HepG2 (cell line): ENCODE measurements at regions not wholly inside any gene's neighbourhood (a gene's known extent, or its start where the extent isn't known, plus 50 kb on each side); places are given as distances from the start of the nearest gene placed in this dataset.

Experiments used
- ARNT2 ChIP-seq: sonication (generic); formaldehyde crosslinking; IDR thresholded peaks from 2 replicates; pipeline ENCODE4 v1.8.0; 2022; ENCODE audit warnings: mild to moderate bottlenecking, low read depth, missing genetic modification reagents, moderate library complexity
- ATM ChIP-seq: fragments of 450-650 bp; IDR thresholded peaks from 2 replicates; pipeline ENCODE4 v1.7.1; 2017; ENCODE audit warnings: mild to moderate bottlenecking, borderline replicate concordance
- CREM ChIP-seq, 2 experiments: sonication (generic) in 1 of 2; formaldehyde crosslinking in 1 of 2; IDR thresholded peaks; 2 replicates each; pipeline versions ENCODE4 v1.4.0 to v1.6.1; 2016 to 2020; ENCODE audit warnings: antibody characterized with exemption in 1 of 2, mild to moderate bottlenecking in 1 of 2, missing genetic modification reagents in 1 of 2
- FOXK2 ChIP-seq: fragments of 450-650 bp; IDR thresholded peaks from 2 replicates; pipeline ENCODE4 v1.6.1; 2016
- HNF4A ChIP-seq: sonication (generic); formaldehyde crosslinking; IDR thresholded peaks from 2 replicates; pipeline ENCODE4 v1.4.0; 2020; ENCODE audit warnings: missing genetic modification reagents
- HNF4G ChIP-seq, 2 experiments: sonication (generic) in 1 of 2; formaldehyde crosslinking in 1 of 2; IDR thresholded peaks; 2 replicates each; pipeline versions ENCODE4 v1.4.0 to v1.6.1; 2011 to 2020; ENCODE audit warnings: borderline replicate concordance in 2 of 2, low read depth in 2 of 2, mild to moderate bottlenecking in 2 of 2, low read length in 1 of 2, missing genetic modification reagents in 1 of 2, moderate library complexity in 1 of 2
- HOXA3 ChIP-seq: sonication (generic); formaldehyde crosslinking; IDR thresholded peaks from 2 replicates; pipeline ENCODE4 v1.5.0; 2020; ENCODE audit warnings: missing genetic modification reagents
- JUNB ChIP-seq: sonication (generic); formaldehyde crosslinking; IDR thresholded peaks from 2 replicates; pipeline ENCODE4 v1.8.0; 2022; ENCODE audit warnings: missing genetic modification reagents, mild to moderate bottlenecking, borderline replicate concordance
- RXRB ChIP-seq: IDR thresholded peaks from 2 replicates; pipeline ENCODE4 v1.6.1; 2016; ENCODE audit warnings: borderline replicate concordance, missing genetic modification reagents, missing compliant biosample characterization
- SNRNP70 ChIP-seq: fragments of 200-400 bp; formaldehyde crosslinking; IDR thresholded peaks from 2 replicates; pipeline ENCODE4 v1.6.1; 2017; ENCODE audit warnings: mild to moderate bottlenecking, low read depth, low read length, moderate library complexity
- SOX5 ChIP-seq: IDR thresholded peaks from 2 replicates; pipeline ENCODE4 v1.6.1; 2016; ENCODE audit warnings: borderline replicate concordance
- SP140L ChIP-seq: sonication (generic); formaldehyde crosslinking; IDR thresholded peaks from 2 replicates; pipeline ENCODE4 v1.4.0; 2020; ENCODE audit warnings: missing genetic modification reagents, borderline replicate concordance
- SRSF4 ChIP-seq: fragments of 200-400 bp; formaldehyde crosslinking; IDR thresholded peaks from one replicate; pipeline ENCODE4 v1.6.1; 2018; ENCODE audit warnings: mild to moderate bottlenecking, low read depth, low read length, moderate library complexity; ENCODE audit not compliant: poor library complexity, severe bottlenecking
- THAP11 ChIP-seq: IDR thresholded peaks from 2 replicates; pipeline ENCODE4 v1.6.1; 2016; ENCODE audit warnings: missing biosample characterization, missing genetic modification reagents
- ZBTB33 ChIP-seq: sonication (generic); formaldehyde crosslinking; IDR thresholded peaks from 2 replicates; pipeline ENCODE4 v1.4.0; 2020; ENCODE audit warnings: missing genetic modification reagents
- ZFX ChIP-seq: sonication (generic); formaldehyde crosslinking; IDR thresholded peaks from 2 replicates; pipeline ENCODE4 v1.4.0; 2020; ENCODE audit warnings: mild to moderate bottlenecking, low read depth, missing genetic modification reagents, moderate library complexity
- ZMYM4 ChIP-seq: sonication (generic); formaldehyde crosslinking; IDR thresholded peaks from 2 replicates; pipeline ENCODE4 v1.8.1; 2023; ENCODE audit warnings: mild to moderate bottlenecking, missing genetic modification reagents
- ZNF17 ChIP-seq: sonication (generic); formaldehyde crosslinking; IDR thresholded peaks from 2 replicates; pipeline ENCODE4 v1.5.0; 2020; ENCODE audit warnings: mild to moderate bottlenecking, missing genetic modification reagents
- ZNF331 ChIP-seq: sonication (generic); formaldehyde crosslinking; IDR thresholded peaks from 2 replicates; pipeline ENCODE4 v1.4.0; 2020; ENCODE audit warnings: missing genetic modification reagents
- ZNF33B ChIP-seq: sonication (generic); formaldehyde crosslinking; IDR thresholded peaks from 2 replicates; pipeline ENCODE4 v1.5.1; 2020; ENCODE audit warnings: mild to moderate bottlenecking, missing genetic modification reagents
- ZNF737 ChIP-seq: sonication (generic); formaldehyde crosslinking; IDR thresholded peaks from 2 replicates; pipeline ENCODE4 v1.5.0; 2020; ENCODE audit warnings: missing genetic modification reagents, mild to moderate bottlenecking, borderline replicate concordance
- ZNF777 ChIP-seq: sonication (generic); formaldehyde crosslinking; IDR thresholded peaks from 2 replicates; pipeline ENCODE4 v1.4.0; 2020; ENCODE audit warnings: missing genetic modification reagents
- ZNF879 ChIP-seq: sonication (generic); formaldehyde crosslinking; IDR thresholded peaks from 2 replicates; pipeline ENCODE4 v1.8.1; 2023; ENCODE audit warnings: missing genetic modification reagents
- TF ChIP-seq, protein P1 (sequence below): sonication (generic); formaldehyde crosslinking; IDR thresholded peaks from 2 replicates; pipeline ENCODE4 v1.5.0; 2020; ENCODE audit warnings: missing genetic modification reagents
- TF ChIP-seq, protein P2 (sequence below): sonication (generic); formaldehyde crosslinking; IDR thresholded peaks from 2 replicates; pipeline ENCODE4 v1.5.1; 2020; ENCODE audit warnings: mild to moderate bottlenecking, missing genetic modification reagents, borderline replicate concordance
- TF ChIP-seq, protein P3 (sequence below): IDR thresholded peaks from 2 replicates; pipeline ENCODE4 v1.6.1; 2012; ENCODE audit warnings: inconsistent platforms
- TF ChIP-seq, protein P4 (sequence below): sonication (generic); formaldehyde crosslinking; IDR thresholded peaks from 2 replicates; pipeline ENCODE4 v1.8.0; 2022; ENCODE audit warnings: low read depth, missing genetic modification reagents

DNA sequence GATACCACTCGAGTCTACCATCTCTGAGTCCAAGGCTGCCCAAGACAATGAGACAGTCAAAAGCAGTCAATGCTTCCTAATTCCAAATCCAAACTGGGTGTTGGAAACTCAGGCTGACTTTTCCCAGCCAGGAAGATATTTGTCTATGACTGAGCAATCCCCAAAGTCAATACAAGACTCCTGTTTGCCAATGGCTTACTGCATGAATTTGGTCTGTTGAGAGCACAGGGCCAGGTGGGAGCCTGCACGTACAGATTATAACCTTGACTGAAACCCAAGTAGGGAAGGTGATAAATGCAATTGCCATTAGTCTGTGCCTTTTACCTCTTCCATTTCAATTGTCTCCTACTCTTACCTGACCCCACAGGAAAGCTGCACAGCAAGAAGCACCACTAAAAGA is 72.6 kb upstream of the PPARGC1A start (continued):
- no peak for TF ChIP-seq SP140L (CRISPR knock-in tag)
- 0 out of 2 replicates have a peak, but pooled peaks have one; percentile 25 for TF ChIP-seq HNF4A (CRISPR knock-in tag)
- no peak for TF ChIP-seq SNRNP70
- peak; percentile 64 for TF ChIP-seq ZMYM4 (CRISPR knock-in tag)
- no peak for TF ChIP-seq HOXA3
- no peak for TF ChIP-seq ZNF17 (CRISPR knock-in tag)
- TF ChIP-seq HNF4G (IDR thresholded peaks at IDR 0.05; ENCODE audit: borderline replicate concordance, low read depth, low read length): no peak
- TF ChIP-seq HNF4G (CRISPR knock-in tag; IDR thresholded peaks at IDR 0.05; ENCODE audit: borderline replicate concordance, low read depth): no peak
- TF ChIP-seq JUNB (CRISPR knock-in tag): no peak
- no peak for TF ChIP-seq ARNT2 (CRISPR knock-in tag)
- TF ChIP-seq ZNF777: no peak
- no peak for TF ChIP-seq ZBTB33
- no peak for TF ChIP-seq SRSF4
- no peak for TF ChIP-seq ZNF737 (CRISPR knock-in tag)
- TF ChIP-seq ZNF331 (CRISPR knock-in tag): peak; percentile 66; the same call in 1 of the 2 replicates
- no peak for TF ChIP-seq ZNF879 (CRISPR knock-in tag)
- no peak for TF ChIP-seq ZFX
- TF ChIP-seq RXRB: peak; percentile 45; the same call in 1 of the 2 replicates
- TF ChIP-seq, protein P1, sequence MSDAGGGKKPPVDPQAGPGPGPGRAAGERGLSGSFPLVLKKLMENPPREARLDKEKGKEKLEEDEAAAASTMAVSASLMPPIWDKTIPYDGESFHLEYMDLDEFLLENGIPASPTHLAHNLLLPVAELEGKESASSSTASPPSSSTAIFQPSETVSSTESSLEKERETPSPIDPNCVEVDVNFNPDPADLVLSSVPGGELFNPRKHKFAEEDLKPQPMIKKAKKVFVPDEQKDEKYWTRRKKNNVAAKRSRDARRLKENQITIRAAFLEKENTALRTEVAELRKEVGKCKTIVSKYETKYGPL (CRISPR knock-in tag): no peak
- TF ChIP-seq CREM (IDR thresholded peaks at IDR 0.05): peak; percentile 30; the same call in 1 of the 2 replicates
- TF ChIP-seq CREM (CRISPR knock-in tag; IDR thresholded peaks at IDR 0.05): no peak
- TF ChIP-seq ZNF33B (CRISPR knock-in tag): no peak
- no peak for TF ChIP-seq THAP11 (CRISPR knock-in tag)
- TF ChIP-seq, protein P2, sequence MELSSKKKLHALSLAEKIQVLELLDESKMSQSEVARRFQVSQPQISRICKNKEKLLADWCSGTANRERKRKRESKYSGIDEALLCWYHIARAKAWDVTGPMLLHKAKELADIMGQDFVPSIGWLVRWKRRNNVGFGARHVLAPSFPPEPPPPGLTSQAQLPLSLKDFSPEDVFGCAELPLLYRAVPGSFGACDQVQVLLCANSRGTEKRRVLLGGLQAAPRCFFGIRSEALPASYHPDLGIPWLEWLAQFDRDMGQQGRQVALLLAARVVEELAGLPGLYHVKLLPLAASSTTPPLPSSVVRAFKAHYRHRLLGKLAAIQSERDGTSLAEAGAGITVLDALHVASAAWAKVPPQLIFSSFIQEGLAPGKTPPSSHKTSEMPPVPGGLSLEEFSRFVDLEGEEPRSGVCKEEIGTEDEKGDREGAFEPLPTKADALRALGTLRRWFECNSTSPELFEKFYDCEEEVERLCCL (CRISPR knock-in tag): no peak
- no peak for TF ChIP-seq ATM
- TF ChIP-seq, protein P3, sequence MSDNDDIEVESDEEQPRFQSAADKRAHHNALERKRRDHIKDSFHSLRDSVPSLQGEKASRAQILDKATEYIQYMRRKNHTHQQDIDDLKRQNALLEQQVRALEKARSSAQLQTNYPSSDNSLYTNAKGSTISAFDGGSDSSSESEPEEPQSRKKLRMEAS: 0 out of 2 replicates have a peak, but pooled peaks have one; percentile 26
- TF ChIP-seq SOX5: peak; percentile 56; the same call in 1 of the 2 replicates
- TF ChIP-seq, protein P4, sequence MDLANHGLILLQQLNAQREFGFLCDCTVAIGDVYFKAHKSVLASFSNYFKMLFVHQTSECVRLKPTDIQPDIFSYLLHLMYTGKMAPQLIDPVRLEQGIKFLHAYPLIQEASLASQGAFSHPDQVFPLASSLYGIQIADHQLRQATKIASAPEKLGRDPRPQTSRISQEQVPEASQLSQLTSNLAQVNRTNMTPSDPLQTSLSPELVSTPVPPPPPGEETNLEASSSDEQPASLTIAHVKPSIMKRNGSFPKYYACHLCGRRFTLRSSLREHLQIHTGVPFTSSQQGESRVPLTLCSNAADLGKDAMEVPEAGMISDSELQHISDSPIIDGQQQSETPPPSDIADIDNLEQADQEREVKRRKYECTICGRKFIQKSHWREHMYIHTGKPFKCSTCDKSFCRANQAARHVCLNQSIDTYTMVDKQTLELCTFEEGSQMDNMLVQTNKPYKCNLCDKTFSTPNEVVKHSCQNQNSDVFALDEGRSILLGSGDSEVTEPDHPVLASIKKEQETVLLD (CRISPR knock-in tag): no peak
- TF ChIP-seq FOXK2: no peak
